ENCODE measurements at regions not wholly inside any gene's neighbourhood (a gene's known extent, or its start where the extent isn't known, plus 50 kb on each side); places are given as distances from the start of the nearest gene placed in this dataset.

GRCh38 chr5:88519066-88519465 lies 250.4 kb upstream of the TMEM161B start:
- no peak for TF ChIP-seq CTCF (IDR thresholded peaks at IDR 0.05; ENCODE audit: low read depth, low read length, missing control alignments)
- DNase-seq, result no peak
- Histone ChIP-seq H3K4me3 (ENCODE audit: low read depth, low read length) (no peak overlapping the region), H3K36me3 (replicated peaks) (no peaks in the 10 kb centered on the region), H3K27ac (no peak overlapping the region), H3K27me3 (replicated peaks) (no peaks in the 10 kb centered on the region)
- in situ Hi-C loops (cut with HindIII; ENCODE audit: low pct_ligation_motif_present, low sequenced_read_pairs), result no loop called here

- no peak for DNase-seq
- Histone ChIP-seq H3K27ac (no peak overlapping the region), H3K4me3 (ENCODE audit: low read depth, low read length) (no peak overlapping the region), H3K36me3 (replicated peaks) (no peaks in the 10 kb centered on the region), H3K27me3 (replicated peaks) (no peaks in the 10 kb centered on the region)
- TF ChIP-seq CTCF (IDR thresholded peaks at IDR 0.05; ENCODE audit: low read depth, low read length, missing control alignments), result no peak
- in situ Hi-C loops (cut with HindIII; ENCODE audit: low pct_ligation_motif_present, low sequenced_read_pairs), result no loop called here
These were observed 249.7 kb upstream of the TMEM161B start for GRCh38 chr5:88518131-88519016.

GRCh38 chr5:88515881-88516819 lies 247.5 kb upstream of the TMEM161B start:
- H3K4me3 ChIP-seq (ENCODE audit: low read depth, low read length), result no peak overlapping the region
- H3K27me3 ChIP-seq (replicated peaks), result no peaks in the 10 kb centered on the region
- no peak for DNase-seq
- TF ChIP-seq CTCF (IDR thresholded peaks at IDR 0.05; ENCODE audit: low read depth, low read length, missing control alignments), result no peak
- no peaks in the 10 kb centered on the region for H3K36me3 ChIP-seq (replicated peaks)
- no peak overlapping the region for H3K27ac ChIP-seq
- in situ Hi-C loops (cut with HindIII; ENCODE audit: low pct_ligation_motif_present, low sequenced_read_pairs), result no loop called here

GRCh38 chr5:88515068-88515467 lies 246.4 kb upstream of the TMEM161B start:
- no peaks in the 10 kb centered on the region for H3K36me3 ChIP-seq (replicated peaks)
- in situ Hi-C loops (cut with HindIII; ENCODE audit: low pct_ligation_motif_present, low sequenced_read_pairs), result no loop called here
- no peak overlapping the region for H3K27ac ChIP-seq
- no peaks in the 10 kb centered on the region for H3K27me3 ChIP-seq (replicated peaks)
- no peak for DNase-seq
- no peak overlapping the region for H3K4me3 ChIP-seq (ENCODE audit: low read depth, low read length)
- no peak for TF ChIP-seq CTCF (IDR thresholded peaks at IDR 0.05; ENCODE audit: low read depth, low read length, missing control alignments)

GRCh38 chr5:88509403-88509802 lies 240.8 kb upstream of the TMEM161B start:
- no peak for TF ChIP-seq CTCF (IDR thresholded peaks at IDR 0.05; ENCODE audit: low read depth, low read length, missing control alignments)
- no peaks in the 10 kb centered on the region for H3K27me3 ChIP-seq (replicated peaks)
- DNase-seq, result no peak
- no peaks in the 10 kb centered on the region for H3K36me3 ChIP-seq (replicated peaks)
- in situ Hi-C loops (cut with HindIII; ENCODE audit: low pct_ligation_motif_present, low sequenced_read_pairs), result no loop called here
- no peak overlapping the region for H3K27ac ChIP-seq
- H3K4me3 ChIP-seq (ENCODE audit: low read depth, low read length), result no peak overlapping the region

Measured in brain microvascular endothelial cell (primary cell).